ENCODE measurements at regions not wholly inside any gene's neighbourhood (a gene's known extent, or its start where the extent isn't known, plus 50 kb on each side); places are given as distances from the start of the nearest gene placed in this dataset.

- DNase-seq (no peak), ATAC-seq (no peak)
- no peaks in the 10 kb centered on the region for H3K27me3 Mint-ChIP-seq
- H3K27ac Mint-ChIP-seq: no peak overlapping the region
- H3K4me3 Mint-ChIP-seq: no peak overlapping the region
- peaks cover 5 to 7% of the 10 kb centered on the region in 2 donors for H3K9me3 Mint-ChIP-seq
- peaks cover 7% of the 10 kb centered on the region for H3K4me1 Mint-ChIP-seq
These were observed 166.5 kb upstream of the RORB start for GRCh38 chr9:74330487-74331214.

- Mint-ChIP-seq H3K27ac (no peak overlapping the region), H3K27me3 (no peaks in the 10 kb centered on the region), H3K9me3 (peaks cover 5 to 7% of the 10 kb centered on the region in 2 donors), H3K4me3 (no peak overlapping the region), H3K4me1 (peaks cover 7% of the 10 kb centered on the region)
- no peak for ATAC-seq
- DNase-seq: no peak
These were observed 165.5 kb upstream of the RORB start for GRCh38 chr9:74331607-74332006.

GRCh38 chr9:74333384-74334032 is 163.6 kb upstream of the RORB start:
- peaks cover 7% of the 10 kb centered on the region for H3K4me1 Mint-ChIP-seq
- no peak overlapping the region for H3K4me3 Mint-ChIP-seq
- peaks cover 2% of the 10 kb centered on the region in 2 donors for H3K9me3 Mint-ChIP-seq
- H3K27me3 Mint-ChIP-seq: no peaks in the 10 kb centered on the region
- H3K27ac Mint-ChIP-seq: no peak overlapping the region
- no peak for ATAC-seq
- no peak for DNase-seq

GRCh38 chr9:74334271-74334670 is 162.9 kb upstream of the RORB start:
- no peaks in the 10 kb centered on the region for H3K27me3 Mint-ChIP-seq
- DNase-seq (no peak), ATAC-seq (no peak)
- no peak overlapping the region for H3K4me3 Mint-ChIP-seq
- H3K4me1 Mint-ChIP-seq: peaks cover 7% of the 10 kb centered on the region
- H3K9me3 Mint-ChIP-seq: no peaks in the 10 kb centered on the region
- no peak overlapping the region for H3K27ac Mint-ChIP-seq

- Mint-ChIP-seq H3K27ac (no peak overlapping the region), H3K4me3 (no peak overlapping the region), H3K27me3 (no peaks in the 10 kb centered on the region), H3K4me1 (peaks cover 7% of the 10 kb centered on the region), H3K9me3 (no peaks in the 10 kb centered on the region)
- ATAC-seq (no peak), DNase-seq (no peak)
These were observed 161.0 kb upstream of the RORB start for GRCh38 chr9:74336161-74336560.

- no peak overlapping the region for H3K4me3 Mint-ChIP-seq
- ATAC-seq (no peak), DNase-seq (no peak)
- H3K9me3 Mint-ChIP-seq: no peaks in the 10 kb centered on the region
- H3K27me3 Mint-ChIP-seq: no peaks in the 10 kb centered on the region
- no peak overlapping the region for H3K27ac Mint-ChIP-seq
- no peaks in the 10 kb centered on the region for H3K4me1 Mint-ChIP-seq
These were observed 148.4 kb upstream of the RORB start for GRCh38 chr9:74348777-74349176.

- Mint-ChIP-seq H3K27me3 (no peaks in the 10 kb centered on the region), H3K4me1 (no peaks in the 10 kb centered on the region), H3K9me3 (no peaks in the 10 kb centered on the region), H3K4me3 (no peak overlapping the region), H3K27ac (no peak overlapping the region)
- DNase-seq (no peak), ATAC-seq (no peak)
These were observed 142.0 kb upstream of the RORB start for GRCh38 chr9:74355107-74355506.

- DNase-seq: no peak
- H3K9me3 Mint-ChIP-seq: no peaks in the 10 kb centered on the region
These were observed 139.6 kb upstream of the RORB start for GRCh38 chr9:74357577-74357976.

GRCh38 chr9:74358959-74359358 is 138.2 kb upstream of the RORB start:
- Mint-ChIP-seq H3K4me1 (no peaks in the 10 kb centered on the region), H3K27me3 (no peaks in the 10 kb centered on the region), H3K27ac (no peak overlapping the region), H3K4me3 (no peak overlapping the region), H3K9me3 (no peaks in the 10 kb centered on the region)
- DNase-seq (no peak), ATAC-seq (no peak)

More at GRCh38 chr9:74357577-74357976, 139.6 kb upstream of the RORB start:
- Mint-ChIP-seq H3K27me3 (no peaks in the 10 kb centered on the region), H3K4me1 (no peaks in the 10 kb centered on the region), H3K27ac (no peak overlapping the region), H3K4me3 (no peak overlapping the region)
- no peak for ATAC-seq

- Mint-ChIP-seq H3K9me3 (no peaks in the 10 kb centered on the region), H3K4me3 (no peak overlapping the region), H3K27ac (no peak overlapping the region), H3K27me3 (no peaks in the 10 kb centered on the region), H3K4me1 (no peaks in the 10 kb centered on the region)
- no peak for DNase-seq
- ATAC-seq: no peak
These were observed 135.6 kb upstream of the RORB start for GRCh38 chr9:74361508-74361907.

- no peak for DNase-seq
- no peaks in the 10 kb centered on the region for H3K27me3 Mint-ChIP-seq
- H3K4me1 Mint-ChIP-seq: no peaks in the 10 kb centered on the region
- ATAC-seq: no peak
- H3K27ac Mint-ChIP-seq: no peak overlapping the region
- no peak overlapping the region for H3K4me3 Mint-ChIP-seq
- no peaks in the 10 kb centered on the region for H3K9me3 Mint-ChIP-seq
These were observed 134.7 kb upstream of the RORB start for GRCh38 chr9:74362423-74362822.

- Mint-ChIP-seq H3K9me3 (no peaks in the 10 kb centered on the region), H3K27me3 (no peaks in the 10 kb centered on the region), H3K27ac (no peak overlapping the region), H3K4me1 (no peaks in the 10 kb centered on the region), H3K4me3 (no peak overlapping the region)
- DNase-seq (no peak), ATAC-seq (no peak)
These were observed 131.0 kb upstream of the RORB start for GRCh38 chr9:74366111-74366510.

GRCh38 chr9:74369844-74370243 is 127.3 kb upstream of the RORB start:
- ATAC-seq (no peak), DNase-seq (no peak)
- Mint-ChIP-seq H3K4me1 (no peaks in the 10 kb centered on the region), H3K9me3 (no peaks in the 10 kb centered on the region), H3K27ac (no peak overlapping the region), H3K4me3 (no peak overlapping the region), H3K27me3 (no peaks in the 10 kb centered on the region)

- no peak for ATAC-seq
- Mint-ChIP-seq H3K27ac (no peak overlapping the region), H3K27me3 (no peaks in the 10 kb centered on the region), H3K9me3 (no peaks in the 10 kb centered on the region), H3K4me3 (no peak overlapping the region), H3K4me1 (no peaks in the 10 kb centered on the region)
- no peak for DNase-seq
These were observed 123.8 kb upstream of the RORB start for GRCh38 chr9:74373348-74373747.

- H3K27me3 Mint-ChIP-seq: no peaks in the 10 kb centered on the region
- H3K9me3 Mint-ChIP-seq: no peaks in the 10 kb centered on the region
- H3K4me3 Mint-ChIP-seq: no peak overlapping the region
- DNase-seq (no peak), ATAC-seq (peak; percentile 61)
- no peak overlapping the region for H3K27ac Mint-ChIP-seq
- H3K4me1 Mint-ChIP-seq: no peaks in the 10 kb centered on the region
These were observed 117.4 kb upstream of the RORB start for GRCh38 chr9:74379718-74380117.

GRCh38 chr9:74391816-74392215 is 105.3 kb upstream of the RORB start:
- H3K4me3 Mint-ChIP-seq: no peak overlapping the region
- DNase-seq (no peak), ATAC-seq (no peak)
- H3K27ac Mint-ChIP-seq: no peak overlapping the region
- no peaks in the 10 kb centered on the region for H3K27me3 Mint-ChIP-seq
- peaks cover 0 to 4% of the 10 kb centered on the region in 2 donors for H3K9me3 Mint-ChIP-seq
- no peaks in the 10 kb centered on the region for H3K4me1 Mint-ChIP-seq

GRCh38 chr9:74403581-74403980 is 93.6 kb upstream of the RORB start:
- ATAC-seq: no peak

More at GRCh38 chr9:74403581-74403980, 93.6 kb upstream of the RORB start:
- no peaks in the 10 kb centered on the region for H3K27me3 Mint-ChIP-seq
- no peaks in the 10 kb centered on the region for H3K4me1 Mint-ChIP-seq
- H3K9me3 Mint-ChIP-seq: peaks cover 19 to 28% of the 10 kb centered on the region in 2 donors
- H3K4me3 Mint-ChIP-seq: no peak overlapping the region
- no peak overlapping the region for H3K27ac Mint-ChIP-seq
- DNase-seq: no peak

Measured in stimulated activated naive CD8-positive, alpha-beta T cell treated with anti-CD3 and anti-CD28 coated beads, Interleukin-15, amount 100 ng/mL, for 72 hours (primary cell).